H1 (cell line): ENCODE measurements at regions not wholly inside any gene's neighbourhood (a gene's known extent, or its start where the extent isn't known, plus 50 kb on each side); places are given as distances from the start of the nearest gene placed in this dataset.

Source experiments
- CHD2 ChIP-seq: IDR thresholded peaks from 2 replicates; pipeline ENCODE4 v1.6.1; 2012; ENCODE audit warnings: low read length, improper control_type of control experiment
- HDAC2 ChIP-seq, 2 experiments: fragments of 300-600 bp in 1 of 2; sonication (generic) in 1 of 2; IDR thresholded peaks; 2 replicates each; pipeline ENCODE4 v1.6.1; 2011 to 2012; ENCODE audit warnings: low read depth in 2 of 2, low read length in 2 of 2, mild to moderate bottlenecking in 2 of 2, moderate library complexity in 2 of 2, borderline replicate concordance in 1 of 2, inconsistent platforms in 1 of 2
- KDM1A ChIP-seq: fragments of 200-600, 300-600 bp; sonication (generic); IDR thresholded peaks from 2 replicates; pipeline ENCODE4 v1.7.1; 2016; ENCODE audit warnings: mild to moderate bottlenecking, low read length, borderline replicate concordance
- POLR2A ChIP-seq, 2 experiments: IDR thresholded peaks; 1 replicate in 1 of 2; 2 replicates in 1 of 2; pipeline ENCODE4 v1.6.1; 2011; ENCODE audit warnings: low read depth in 2 of 2, low read length in 2 of 2, mild to moderate bottlenecking in 2 of 2; ENCODE audit errors: control extremely low read depth in 1 of 2
- RFX5 ChIP-seq: IDR thresholded peaks from 2 replicates; pipeline ENCODE4 v1.6.1; 2011; ENCODE audit warnings: low read depth, low read length, improper control_type of control experiment, borderline replicate concordance
- TAF7 ChIP-seq: optimal IDR thresholded peaks from 2 replicates; pipeline ENCODE3; 2011; ENCODE audit warnings: low read depth, mild to moderate bottlenecking, inconsistent platforms, low read length, moderate library complexity, borderline replicate concordance
- TF ChIP-seq, protein P1 (sequence below): fragments of 300-600 bp; sonication (generic); IDR thresholded peaks from 2 replicates; pipeline ENCODE4 v1.7.1; 2012; ENCODE audit warnings: low read length, moderate library complexity, mild to moderate bottlenecking, inconsistent platforms; ENCODE audit not compliant: insufficient replicate concordance
- TF ChIP-seq, protein P2 (sequence below): IDR thresholded peaks from 2 replicates; pipeline ENCODE4 v1.6.1; 2011; ENCODE audit warnings: low read length, improper control_type of control experiment

DNA sequence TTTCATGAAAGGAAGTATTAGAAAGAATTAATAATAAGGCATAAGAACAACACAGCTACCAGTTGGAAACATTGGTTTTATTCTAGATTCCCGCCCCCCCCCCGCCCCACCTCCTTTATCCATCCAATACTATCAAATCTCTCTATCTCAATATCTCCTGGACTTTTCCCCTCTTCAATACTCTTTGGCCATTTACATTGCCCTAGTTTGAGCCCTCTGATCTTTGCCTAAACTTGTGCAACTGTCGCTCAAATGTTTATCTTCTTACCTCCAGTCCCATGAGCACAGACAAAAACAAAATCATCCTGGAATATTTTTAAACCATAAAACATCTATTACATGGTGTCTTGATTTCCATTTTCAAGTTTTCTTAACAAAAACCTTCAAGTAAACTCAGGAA is 488.2 kb downstream of the KLHL13 start (continued):
- TF ChIP-seq, protein P1, sequence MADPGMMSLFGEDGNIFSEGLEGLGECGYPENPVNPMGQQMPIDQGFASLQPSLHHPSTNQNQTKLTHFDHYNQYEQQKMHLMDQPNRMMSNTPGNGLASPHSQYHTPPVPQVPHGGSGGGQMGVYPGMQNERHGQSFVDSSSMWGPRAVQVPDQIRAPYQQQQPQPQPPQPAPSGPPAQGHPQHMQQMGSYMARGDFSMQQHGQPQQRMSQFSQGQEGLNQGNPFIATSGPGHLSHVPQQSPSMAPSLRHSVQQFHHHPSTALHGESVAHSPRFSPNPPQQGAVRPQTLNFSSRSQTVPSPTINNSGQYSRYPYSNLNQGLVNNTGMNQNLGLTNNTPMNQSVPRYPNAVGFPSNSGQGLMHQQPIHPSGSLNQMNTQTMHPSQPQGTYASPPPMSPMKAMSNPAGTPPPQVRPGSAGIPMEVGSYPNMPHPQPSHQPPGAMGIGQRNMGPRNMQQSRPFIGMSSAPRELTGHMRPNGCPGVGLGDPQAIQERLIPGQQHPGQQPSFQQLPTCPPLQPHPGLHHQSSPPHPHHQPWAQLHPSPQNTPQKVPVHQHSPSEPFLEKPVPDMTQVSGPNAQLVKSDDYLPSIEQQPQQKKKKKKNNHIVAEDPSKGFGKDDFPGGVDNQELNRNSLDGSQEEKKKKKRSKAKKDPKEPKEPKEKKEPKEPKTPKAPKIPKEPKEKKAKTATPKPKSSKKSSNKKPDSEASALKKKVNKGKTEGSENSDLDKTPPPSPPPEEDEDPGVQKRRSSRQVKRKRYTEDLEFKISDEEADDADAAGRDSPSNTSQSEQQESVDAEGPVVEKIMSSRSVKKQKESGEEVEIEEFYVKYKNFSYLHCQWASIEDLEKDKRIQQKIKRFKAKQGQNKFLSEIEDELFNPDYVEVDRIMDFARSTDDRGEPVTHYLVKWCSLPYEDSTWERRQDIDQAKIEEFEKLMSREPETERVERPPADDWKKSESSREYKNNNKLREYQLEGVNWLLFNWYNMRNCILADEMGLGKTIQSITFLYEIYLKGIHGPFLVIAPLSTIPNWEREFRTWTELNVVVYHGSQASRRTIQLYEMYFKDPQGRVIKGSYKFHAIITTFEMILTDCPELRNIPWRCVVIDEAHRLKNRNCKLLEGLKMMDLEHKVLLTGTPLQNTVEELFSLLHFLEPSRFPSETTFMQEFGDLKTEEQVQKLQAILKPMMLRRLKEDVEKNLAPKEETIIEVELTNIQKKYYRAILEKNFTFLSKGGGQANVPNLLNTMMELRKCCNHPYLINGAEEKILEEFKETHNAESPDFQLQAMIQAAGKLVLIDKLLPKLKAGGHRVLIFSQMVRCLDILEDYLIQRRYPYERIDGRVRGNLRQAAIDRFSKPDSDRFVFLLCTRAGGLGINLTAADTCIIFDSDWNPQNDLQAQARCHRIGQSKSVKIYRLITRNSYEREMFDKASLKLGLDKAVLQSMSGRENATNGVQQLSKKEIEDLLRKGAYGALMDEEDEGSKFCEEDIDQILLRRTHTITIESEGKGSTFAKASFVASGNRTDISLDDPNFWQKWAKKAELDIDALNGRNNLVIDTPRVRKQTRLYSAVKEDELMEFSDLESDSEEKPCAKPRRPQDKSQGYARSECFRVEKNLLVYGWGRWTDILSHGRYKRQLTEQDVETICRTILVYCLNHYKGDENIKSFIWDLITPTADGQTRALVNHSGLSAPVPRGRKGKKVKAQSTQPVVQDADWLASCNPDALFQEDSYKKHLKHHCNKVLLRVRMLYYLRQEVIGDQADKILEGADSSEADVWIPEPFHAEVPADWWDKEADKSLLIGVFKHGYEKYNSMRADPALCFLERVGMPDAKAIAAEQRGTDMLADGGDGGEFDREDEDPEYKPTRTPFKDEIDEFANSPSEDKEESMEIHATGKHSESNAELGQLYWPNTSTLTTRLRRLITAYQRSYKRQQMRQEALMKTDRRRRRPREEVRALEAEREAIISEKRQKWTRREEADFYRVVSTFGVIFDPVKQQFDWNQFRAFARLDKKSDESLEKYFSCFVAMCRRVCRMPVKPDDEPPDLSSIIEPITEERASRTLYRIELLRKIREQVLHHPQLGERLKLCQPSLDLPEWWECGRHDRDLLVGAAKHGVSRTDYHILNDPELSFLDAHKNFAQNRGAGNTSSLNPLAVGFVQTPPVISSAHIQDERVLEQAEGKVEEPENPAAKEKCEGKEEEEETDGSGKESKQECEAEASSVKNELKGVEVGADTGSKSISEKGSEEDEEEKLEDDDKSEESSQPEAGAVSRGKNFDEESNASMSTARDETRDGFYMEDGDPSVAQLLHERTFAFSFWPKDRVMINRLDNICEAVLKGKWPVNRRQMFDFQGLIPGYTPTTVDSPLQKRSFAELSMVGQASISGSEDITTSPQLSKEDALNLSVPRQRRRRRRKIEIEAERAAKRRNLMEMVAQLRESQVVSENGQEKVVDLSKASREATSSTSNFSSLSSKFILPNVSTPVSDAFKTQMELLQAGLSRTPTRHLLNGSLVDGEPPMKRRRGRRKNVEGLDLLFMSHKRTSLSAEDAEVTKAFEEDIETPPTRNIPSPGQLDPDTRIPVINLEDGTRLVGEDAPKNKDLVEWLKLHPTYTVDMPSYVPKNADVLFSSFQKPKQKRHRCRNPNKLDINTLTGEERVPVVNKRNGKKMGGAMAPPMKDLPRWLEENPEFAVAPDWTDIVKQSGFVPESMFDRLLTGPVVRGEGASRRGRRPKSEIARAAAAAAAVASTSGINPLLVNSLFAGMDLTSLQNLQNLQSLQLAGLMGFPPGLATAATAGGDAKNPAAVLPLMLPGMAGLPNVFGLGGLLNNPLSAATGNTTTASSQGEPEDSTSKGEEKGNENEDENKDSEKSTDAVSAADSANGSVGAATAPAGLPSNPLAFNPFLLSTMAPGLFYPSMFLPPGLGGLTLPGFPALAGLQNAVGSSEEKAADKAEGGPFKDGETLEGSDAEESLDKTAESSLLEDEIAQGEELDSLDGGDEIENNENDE, result no peak
- TF ChIP-seq TAF7 (no peak), RFX5 (no peak), POLR2A (IDR thresholded peaks at IDR 0.05; ENCODE audit: control extremely low read depth in 1 of 2, low read depth in 2 of 2, low read length in 2 of 2) (no peak), HDAC2 (IDR thresholded peaks at IDR 0.05; ENCODE audit: borderline replicate concordance in 1 of 2, low read depth in 2 of 2, low read length in 2 of 2) (no peak), CHD2 (no peak), KDM1A (no peak)
- TF ChIP-seq, protein P2, sequence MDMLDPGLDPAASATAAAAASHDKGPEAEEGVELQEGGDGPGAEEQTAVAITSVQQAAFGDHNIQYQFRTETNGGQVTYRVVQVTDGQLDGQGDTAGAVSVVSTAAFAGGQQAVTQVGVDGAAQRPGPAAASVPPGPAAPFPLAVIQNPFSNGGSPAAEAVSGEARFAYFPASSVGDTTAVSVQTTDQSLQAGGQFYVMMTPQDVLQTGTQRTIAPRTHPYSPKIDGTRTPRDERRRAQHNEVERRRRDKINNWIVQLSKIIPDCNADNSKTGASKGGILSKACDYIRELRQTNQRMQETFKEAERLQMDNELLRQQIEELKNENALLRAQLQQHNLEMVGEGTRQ, result no peak
